ENCODE measurements at regions not wholly inside any gene's neighbourhood (a gene's known extent, or its start where the extent isn't known, plus 50 kb on each side); places are given as distances from the start of the nearest gene placed in this dataset.
A peak's percentile ranks its signal among the peaks of the same experiment; 100 is the strongest.

DNA sequence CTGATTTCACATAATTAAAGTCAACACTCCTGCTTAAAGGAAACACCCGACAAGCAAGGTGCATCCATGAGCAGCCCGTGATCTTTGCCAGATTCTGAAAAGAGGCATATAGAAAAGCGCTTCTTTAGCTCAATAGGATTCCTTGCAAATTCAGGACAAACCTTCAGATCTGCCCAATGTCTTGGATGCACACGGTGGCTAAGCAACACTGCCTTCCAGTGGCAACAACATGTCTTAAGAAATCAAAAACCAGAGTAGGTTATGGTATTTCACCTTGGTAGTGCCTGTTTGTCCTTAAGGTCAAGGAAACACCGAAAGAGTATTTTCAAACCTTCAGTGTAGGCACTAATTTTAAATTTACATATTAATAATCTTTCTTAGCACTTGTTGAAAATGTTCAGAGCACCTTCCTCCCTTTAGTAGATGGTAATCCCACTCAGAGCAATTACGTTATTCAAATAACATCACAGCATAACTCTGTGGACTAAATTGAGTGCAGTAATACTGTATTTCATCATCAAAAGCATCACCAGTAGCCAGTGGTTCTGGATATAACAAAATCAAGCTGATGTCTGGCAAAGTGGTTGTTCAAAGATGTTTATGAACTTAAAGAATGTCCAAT is 58.0 kb upstream of the CDKN3 start:
- TF ChIP-seq REST (IDR thresholded peaks at IDR 0.05; ENCODE audit: low read depth) (no peak), EP300 (IDR thresholded peaks at IDR 0.05; ENCODE audit: borderline replicate concordance) (no peak), YY1 (IDR thresholded peaks at IDR 0.05; ENCODE audit: low read depth) (no peak), RAD21 (IDR thresholded peaks at IDR 0.05; ENCODE audit: low read depth) (peak; percentile 79), NFIC (IDR thresholded peaks at IDR 0.05) (no peak), CEBPB (IDR thresholded peaks at IDR 0.05) (no peak), CREB1 (IDR thresholded peaks at IDR 0.05; ENCODE audit: low read depth) (no peak), TAF1 (IDR thresholded peaks at IDR 0.05; ENCODE audit: low read depth) (no peak)
- TF ChIP-seq, protein P1, sequence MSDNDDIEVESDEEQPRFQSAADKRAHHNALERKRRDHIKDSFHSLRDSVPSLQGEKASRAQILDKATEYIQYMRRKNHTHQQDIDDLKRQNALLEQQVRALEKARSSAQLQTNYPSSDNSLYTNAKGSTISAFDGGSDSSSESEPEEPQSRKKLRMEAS (IDR thresholded peaks at IDR 0.05), result no peak

All from Ishikawa (cell line).